ENCODE measurements at regions not wholly inside any gene's neighbourhood (a gene's known extent, or its start where the extent isn't known, plus 50 kb on each side); places are given as distances from the start of the nearest gene placed in this dataset.

- H3K27me3 ChIP-seq = no peaks in the 10 kb centered on the region
- TF ChIP-seq POLR2A (IDR thresholded peaks at IDR 0.05) (peak in 1 of 4 donors; percentile 8), CTCF (IDR thresholded peaks at IDR 0.05) (no peak)
- H3K4me3 ChIP-seq = peak overlapping the region in 1 of 4 donors; percentile 33
- peaks cover 22 to 59% (median 39%) of the 10 kb centered on the region in 3 donors for H3K4me1 ChIP-seq
- DNase-seq = peak; percentile 42
- no peaks in the 10 kb centered on the region for H3K36me3 ChIP-seq
- intact Hi-C loops (cut with DNase I) = no loop called here
- H3K27ac ChIP-seq = peak overlapping the region; percentile 73 to 88 (median 78)
- no peaks in the 10 kb centered on the region for H3K9me3 ChIP-seq
- 26 to 31% methylated on average over 9 to 10 of the region's 15 CpGs for WGBS, 2 donors
Observed at GRCh38 chr12:124625867-124626675, 58.7 kb upstream of the NCOR2 start.

- Histone ChIP-seq H3K4me3 (no peak overlapping the region), H3K4me1 (peaks cover 23 to 69% (median 46%) of the 10 kb centered on the region in 3 donors), H3K9me3 (no peaks in the 10 kb centered on the region), H3K36me3 (no peaks in the 10 kb centered on the region), H3K27ac (no peak overlapping the region), H3K27me3 (no peaks in the 10 kb centered on the region)
- WGBS, 2 donors = 73 to 84% methylated on average over 5 to 6 of the region's 10 CpGs
- intact Hi-C loops (cut with DNase I) = no loop called here
- no peak for DNase-seq
- TF ChIP-seq CTCF (IDR thresholded peaks at IDR 0.05) = no peak
- no peak for TF ChIP-seq POLR2A (IDR thresholded peaks at IDR 0.05)
Observed at GRCh38 chr12:124624823-124625222, 57.4 kb upstream of the NCOR2 start.

- H3K27me3 ChIP-seq = no peaks in the 10 kb centered on the region
- no peak for DNase-seq
- WGBS, 2 donors = 79 to 100% methylated on average over 1 to 12 of the region's 14 CpGs
- H3K27ac ChIP-seq = no peak overlapping the region
- TF ChIP-seq CTCF (IDR thresholded peaks at IDR 0.05) (no peak), POLR2A (IDR thresholded peaks at IDR 0.05) (no peak)
- H3K36me3 ChIP-seq = no peaks in the 10 kb centered on the region
- intact Hi-C loops (cut with DNase I) = no loop called here
- no peak overlapping the region for H3K4me3 ChIP-seq
- H3K9me3 ChIP-seq = no peaks in the 10 kb centered on the region
- H3K4me1 ChIP-seq = peaks cover 23 to 69% (median 46%) of the 10 kb centered on the region in 3 donors
Observed at GRCh38 chr12:124623344-124624035, 56.1 kb upstream of the NCOR2 start.

GRCh38 chr12:124622764-124623163 is 55.4 kb upstream of the NCOR2 start:
- TF ChIP-seq POLR2A (IDR thresholded peaks at IDR 0.05) (no peak), CTCF (IDR thresholded peaks at IDR 0.05) (no peak)
- Histone ChIP-seq H3K4me3 (no peak overlapping the region), H3K36me3 (no peaks in the 10 kb centered on the region), H3K27ac (no peak overlapping the region), H3K4me1 (peaks cover 23 to 66% (median 46%) of the 10 kb centered on the region in 3 donors), H3K9me3 (no peaks in the 10 kb centered on the region), H3K27me3 (peaks cover 0 to 6% (median 0%) of the 10 kb centered on the region in 4 donors)
- no peak for DNase-seq
- 37 to 80% methylated on average over 1 to 3 of the region's 10 CpGs for WGBS, 2 donors
- intact Hi-C loops (cut with DNase I) = no loop called here

GRCh38 chr12:124622331-124622730 is 54.9 kb upstream of the NCOR2 start:
- H3K4me3 ChIP-seq = no peak overlapping the region
- no peak for TF ChIP-seq CTCF (IDR thresholded peaks at IDR 0.05)
- TF ChIP-seq POLR2A (IDR thresholded peaks at IDR 0.05) = no peak
- 63 to 72% methylated on average over 4 to 7 of the region's 7 CpGs for WGBS, 2 donors
- H3K36me3 ChIP-seq = no peaks in the 10 kb centered on the region
- peaks cover 23 to 62% (median 46%) of the 10 kb centered on the region in 3 donors for H3K4me1 ChIP-seq
- DNase-seq = no peak
- no peaks in the 10 kb centered on the region for H3K9me3 ChIP-seq
- peaks cover 0 to 10% (median 0%) of the 10 kb centered on the region in 4 donors for H3K27me3 ChIP-seq
- H3K27ac ChIP-seq = peak overlapping the region in 1 of 4 donors; percentile 79
- intact Hi-C loops (cut with DNase I) = no loop called here
